Testis (tissue), 2 donors: ENCODE measurements at regions not wholly inside any gene's neighbourhood (a gene's known extent, or its start where the extent isn't known, plus 50 kb on each side); places are given as distances from the start of the nearest gene placed in this dataset.

Source experiments
- CTCF ChIP-seq, 3 experiments: fragments of 450-650 bp in 2 of 3; fragments of 200-600 bp in 1 of 3; sonication (generic) in 1 of 3; IDR thresholded peaks; one replicate each; pipeline ENCODE4 v1.5.1; 2016 to 2019; ENCODE audit warnings: antibody characterized with exemption in 3 of 3, mild to moderate bottlenecking in 2 of 3, moderate library complexity in 1 of 3
- POLR2A ChIP-seq: fragments of 450-650 bp; IDR thresholded peaks from one replicate; pipeline ENCODE4 v1.6.1; 2017; ENCODE audit warnings: antibody characterized with exemption, mild to moderate bottlenecking, moderate library complexity

GRCh38 chr11:97894978-97895377, 1125.8 kb upstream of the CNTN5 start:
- TF ChIP-seq CTCF (IDR thresholded peaks at IDR 0.05), result no peak
- no peak for TF ChIP-seq POLR2A
